ENCODE measurements at regions not wholly inside any gene's neighbourhood (a gene's known extent, or its start where the extent isn't known, plus 50 kb on each side); places are given as distances from the start of the nearest gene placed in this dataset.

DNA sequence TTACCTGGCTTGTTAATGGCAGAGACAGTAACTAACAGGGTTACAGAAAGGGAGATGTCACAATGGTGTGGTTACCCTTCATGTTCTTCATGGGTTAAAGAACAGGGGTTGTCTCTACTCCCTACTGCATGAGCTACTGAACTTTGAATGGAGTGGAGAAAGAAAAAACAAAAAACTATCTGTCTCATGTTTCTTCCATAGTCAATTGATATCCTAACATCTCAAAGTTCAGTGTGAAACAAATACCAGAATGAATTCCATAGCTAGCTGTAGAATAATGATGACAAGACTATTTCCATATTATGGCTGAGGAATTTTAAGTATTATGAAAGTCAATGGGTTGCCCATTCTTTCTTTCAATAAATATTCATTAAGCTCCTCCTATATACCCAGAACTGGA, 161.3 kb upstream of the LPP start:
- H3K27ac Mint-ChIP-seq = no peak overlapping the region
- peaks cover 59% of the 10 kb centered on the region for H3K4me1 Mint-ChIP-seq (ENCODE audit: low read depth)
- DNase-seq (no peak), ATAC-seq (no peak)
- H3K36me3 Mint-ChIP-seq (ENCODE audit: low read depth) = no peaks in the 10 kb centered on the region
- TF ChIP-seq CTCF (IDR thresholded peaks at IDR 0.05) = no peak
- H3K4me3 Mint-ChIP-seq = no peak overlapping the region
- CTCF ChIA-PET = interaction anchor here (0.9 to 1.9 kb wide), 4 partner anchors 10 to 251 kb away, joined by 3 to 9 read pairs (median 3); no protein-coding TSS in a partner anchor
- intact Hi-C loops (cut with micrococcal nuclease) = no loop called here
- H3K27me3 Mint-ChIP-seq = no peaks in the 10 kb centered on the region
- POLR2A ChIA-PET = interaction anchor here (0.6 kb wide), 1 partner anchor 727 kb away, joined by 4 read pairs; no protein-coding TSS in a partner anchor
- no peaks in the 10 kb centered on the region for H3K9me3 Mint-ChIP-seq

DNA sequence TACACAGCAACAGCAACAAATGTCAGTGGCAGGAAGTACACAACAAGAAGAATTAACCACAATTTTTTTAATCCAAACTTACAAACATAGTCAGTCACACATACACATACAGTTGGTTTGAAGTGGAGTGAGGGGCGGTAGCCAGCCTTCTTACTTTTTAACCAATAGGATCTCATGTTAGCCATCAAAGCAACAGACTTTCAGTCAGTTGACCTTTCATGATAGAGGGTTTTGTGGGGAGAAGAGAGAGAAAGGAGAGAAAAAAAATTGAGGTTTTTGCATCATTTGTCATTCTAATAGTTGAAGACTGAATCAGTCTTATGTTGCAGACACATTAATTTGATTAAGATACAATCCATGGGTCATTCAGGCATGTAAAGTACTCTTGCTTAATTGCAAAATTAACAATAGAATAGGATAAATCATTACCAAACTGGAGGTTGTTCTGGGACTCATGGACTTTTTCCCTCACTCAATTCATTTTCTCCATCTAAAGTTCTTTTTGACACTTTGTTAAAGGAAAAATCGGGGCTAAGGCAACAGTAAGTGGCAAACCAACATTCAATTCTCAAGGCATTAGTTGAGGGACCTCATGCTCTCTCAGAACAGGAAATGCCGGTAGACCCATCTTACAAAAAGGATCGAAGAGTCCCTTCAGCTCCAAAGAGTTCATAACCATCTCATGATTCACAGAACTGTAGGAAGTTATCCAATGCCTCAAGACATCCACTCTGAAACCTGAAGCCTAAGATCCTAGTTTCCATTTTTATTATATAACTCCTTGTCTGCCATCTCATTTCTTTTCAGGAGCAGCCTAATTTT, 159.5 kb upstream of the LPP start:
- intact Hi-C loops (cut with micrococcal nuclease) = no loop called here
- no peak overlapping the region for H3K4me3 Mint-ChIP-seq

DNA sequence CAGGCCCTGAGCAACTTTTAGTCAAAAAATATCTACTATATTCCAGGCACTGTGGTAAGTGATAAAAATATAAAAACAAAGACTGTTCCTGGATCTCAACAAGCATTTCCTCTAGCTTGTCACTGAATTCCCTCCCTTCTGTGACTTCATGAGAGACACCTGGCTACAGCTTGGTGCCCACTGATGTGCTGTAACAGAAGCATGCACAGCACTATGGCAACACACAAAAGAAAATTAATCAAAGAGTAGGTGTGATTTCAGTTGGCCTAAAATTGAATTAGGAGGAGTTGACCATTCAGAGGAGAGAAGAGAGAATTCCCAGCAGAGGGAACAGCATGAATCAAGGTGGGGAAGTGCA, 158.9 kb upstream of the LPP start:
- H3K27me3 Mint-ChIP-seq = no peaks in the 10 kb centered on the region
- H3K4me1 Mint-ChIP-seq (ENCODE audit: low read depth) = peaks cover 72% of the 10 kb centered on the region
- peak overlapping the region; percentile 75 for H3K27ac Mint-ChIP-seq
- ChIA-PET CTCF (interaction anchor here (1.2 kb wide), 1 partner anchor 254 kb away, joined by 3 read pairs; no protein-coding TSS in a partner anchor), POLR2A (no interaction called here)
- no peak overlapping the region for H3K4me3 Mint-ChIP-seq
- ATAC-seq = no peak
- TF ChIP-seq CTCF (IDR thresholded peaks at IDR 0.05) = no peak
- DNase-seq = no peak
- intact Hi-C loops (cut with micrococcal nuclease) = no loop called here
- H3K9me3 Mint-ChIP-seq = no peaks in the 10 kb centered on the region
- H3K36me3 Mint-ChIP-seq (ENCODE audit: low read depth) = no peaks in the 10 kb centered on the region

More for the DNA sequence above, 159.5 kb upstream of the LPP start:
- CTCF ChIA-PET = interaction anchor here (1.2 kb wide), 1 partner anchor 253 kb away, joined by 3 read pairs; no protein-coding TSS in a partner anchor
- Mint-ChIP-seq H3K27ac (peak overlapping the region; percentile 75), H3K27me3 (no peaks in the 10 kb centered on the region), H3K9me3 (no peaks in the 10 kb centered on the region), H3K36me3 (ENCODE audit: low read depth) (no peaks in the 10 kb centered on the region), H3K4me1 (ENCODE audit: low read depth) (peaks cover 68% of the 10 kb centered on the region)
- POLR2A ChIA-PET = no interaction called here
- TF ChIP-seq CTCF (IDR thresholded peaks at IDR 0.05) = no peak
- peak; percentile 81 for DNase-seq
- ATAC-seq = peak; percentile 95

GRCh38 chr3:187995667-187996066, 158.3 kb upstream of the LPP start:
- CTCF ChIA-PET = interaction anchor here (1.0 to 1.2 kb wide), 3 partner anchors 9 to 254 kb away, joined by 3 to 6 read pairs (median 4); no protein-coding TSS in a partner anchor
- Mint-ChIP-seq H3K4me3 (no peak overlapping the region), H3K9me3 (no peaks in the 10 kb centered on the region), H3K27ac (no peak overlapping the region), H3K4me1 (ENCODE audit: low read depth) (peaks cover 76% of the 10 kb centered on the region), H3K36me3 (ENCODE audit: low read depth) (no peaks in the 10 kb centered on the region), H3K27me3 (no peaks in the 10 kb centered on the region)
- POLR2A ChIA-PET = interaction anchor here (1.0 kb wide), 1 partner anchor 255 kb away, joined by 3 read pairs; no protein-coding TSS in a partner anchor
- DNase-seq (no peak), ATAC-seq (no peak)
- intact Hi-C loops (cut with micrococcal nuclease) = no loop called here
- TF ChIP-seq CTCF (IDR thresholded peaks at IDR 0.05) = no peak

DNA sequence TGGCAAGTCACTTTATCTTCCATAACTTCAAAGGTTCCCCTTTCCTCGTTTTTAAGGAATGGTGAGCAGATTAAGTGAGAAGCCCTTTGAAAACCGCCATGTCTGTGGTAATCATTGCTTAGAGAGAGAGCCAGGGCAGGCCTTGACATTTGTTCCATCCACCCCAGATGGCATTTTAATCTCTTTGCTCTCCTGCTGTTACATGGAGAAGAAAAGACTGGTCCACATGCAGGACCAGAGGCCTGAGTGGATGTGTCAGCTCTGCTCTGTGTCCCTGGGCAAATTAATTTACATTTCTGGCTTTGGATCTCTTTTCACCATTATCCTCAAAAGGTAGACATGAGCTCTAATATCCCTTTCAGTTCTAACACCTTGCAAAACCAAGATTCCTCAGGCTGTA, 157.3 kb upstream of the LPP start:
- POLR2A ChIA-PET = interaction anchor here (1.0 kb wide), 1 partner anchor 256 kb away, joined by 3 read pairs; no protein-coding TSS in a partner anchor

More for the DNA sequence above, 157.3 kb upstream of the LPP start:
- Mint-ChIP-seq H3K4me1 (ENCODE audit: low read depth) (peaks cover 79% of the 10 kb centered on the region), H3K27ac (no peak overlapping the region), H3K36me3 (ENCODE audit: low read depth) (no peaks in the 10 kb centered on the region), H3K4me3 (no peak overlapping the region), H3K9me3 (no peaks in the 10 kb centered on the region), H3K27me3 (no peaks in the 10 kb centered on the region)
- ATAC-seq (no peak), DNase-seq (no peak)
- no peak for TF ChIP-seq CTCF (IDR thresholded peaks at IDR 0.05)
- intact Hi-C loops (cut with micrococcal nuclease) = no loop called here
- CTCF ChIA-PET = interaction anchor here (0.7 to 2.2 kb wide), 4 partner anchors 10 to 257 kb away, joined by 3 to 13 read pairs (median 4); no protein-coding TSS in a partner anchor

All from activated CD8-positive, alpha-beta T cell treated with anti-CD3 and anti-CD28 coated beads for 36 hours (primary cell).